Fibroblast of skin of scalp (primary cell): ENCODE measurements at regions not wholly inside any gene's neighbourhood (a gene's known extent, or its start where the extent isn't known, plus 50 kb on each side); places are given as distances from the start of the nearest gene placed in this dataset.
A peak's percentile ranks its signal among the peaks of the same experiment; 100 is the strongest.

Experiments used
- DNase-seq: peaks from one replicate; pipeline ENCODE4 v3.0.0-alpha.2; 2013

DNA sequence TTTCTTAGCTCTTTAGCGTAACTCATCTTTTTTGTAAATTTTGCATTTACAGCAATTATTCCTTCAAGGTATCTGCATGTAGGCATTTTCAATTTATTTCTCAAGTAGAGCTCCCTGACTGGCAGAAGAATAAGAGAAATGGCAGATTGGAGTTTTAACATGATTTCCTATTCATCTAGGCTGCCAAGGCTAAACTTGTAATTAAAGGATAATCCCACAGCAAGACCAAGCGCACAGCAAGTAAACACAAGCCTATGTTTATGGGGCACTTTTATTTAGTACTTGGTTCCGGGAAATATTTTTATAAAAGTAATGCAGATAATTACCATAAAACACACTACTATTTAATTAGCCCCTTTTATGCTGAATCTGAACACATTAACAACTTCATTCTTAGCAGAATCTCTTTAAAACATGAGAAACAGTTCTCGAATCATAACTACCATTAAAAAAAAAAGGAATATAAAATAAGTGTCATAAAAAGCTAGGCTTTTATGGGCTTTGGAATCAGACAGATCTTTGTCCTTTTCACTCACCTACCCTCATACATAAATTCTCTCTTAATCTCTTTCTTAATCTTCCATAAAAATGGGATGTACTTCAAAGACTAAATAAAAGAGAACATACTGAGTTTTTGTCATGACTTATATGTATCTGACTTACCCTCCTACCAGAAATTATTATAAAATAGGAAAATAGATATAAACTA lies 961.6 kb upstream of the MIR17HG start:
- DNase-seq = no peak

DNA sequence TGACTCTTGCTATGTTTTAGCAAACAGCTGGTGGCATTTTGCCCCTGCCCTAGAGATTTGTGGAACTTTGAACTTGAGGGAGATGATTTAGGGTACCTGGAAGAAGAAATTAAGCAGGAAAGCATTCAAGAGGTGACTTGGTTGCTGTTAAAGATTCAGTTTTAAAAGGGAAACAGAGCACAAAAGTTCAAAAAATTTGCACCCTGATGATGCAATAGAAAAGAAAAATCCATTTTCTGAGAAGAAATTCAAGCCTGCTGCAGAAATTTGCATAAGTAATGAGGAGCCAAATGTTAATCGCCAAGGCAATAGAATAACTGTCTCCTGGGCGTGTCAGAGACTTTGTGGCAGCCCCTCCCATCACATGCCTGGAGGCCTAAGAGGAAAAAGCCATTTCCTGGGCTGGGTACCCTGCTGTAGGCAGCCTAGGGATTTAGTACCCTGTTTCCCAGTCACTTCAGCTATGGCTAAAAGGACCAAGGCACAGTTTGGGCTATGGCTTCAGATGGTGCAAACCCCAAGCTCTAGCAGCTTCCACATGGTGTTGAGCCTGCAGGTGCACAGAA lies 958.5 kb upstream of the MIR17HG start:
- no peak for DNase-seq

DNA sequence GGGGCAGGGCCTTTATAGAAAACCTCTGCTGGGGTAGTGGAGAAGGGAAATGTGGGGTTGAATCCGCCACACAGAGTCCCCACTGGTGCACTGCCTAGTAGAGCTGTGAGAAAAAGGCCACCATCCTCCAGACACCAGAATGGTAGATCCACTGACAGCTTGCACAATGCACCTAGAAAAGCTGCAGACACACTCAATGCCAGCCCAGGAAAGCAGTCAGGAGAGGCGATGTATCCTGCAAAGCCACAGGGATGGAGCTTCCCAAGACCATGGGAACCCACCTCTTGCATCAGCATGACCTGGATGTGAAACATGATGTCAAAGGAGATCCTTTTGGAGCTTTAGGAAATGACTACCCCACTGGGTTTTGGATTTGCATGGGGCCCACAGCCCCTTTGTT lies 958.0 kb upstream of the MIR17HG start:
- no peak for DNase-seq

DNA sequence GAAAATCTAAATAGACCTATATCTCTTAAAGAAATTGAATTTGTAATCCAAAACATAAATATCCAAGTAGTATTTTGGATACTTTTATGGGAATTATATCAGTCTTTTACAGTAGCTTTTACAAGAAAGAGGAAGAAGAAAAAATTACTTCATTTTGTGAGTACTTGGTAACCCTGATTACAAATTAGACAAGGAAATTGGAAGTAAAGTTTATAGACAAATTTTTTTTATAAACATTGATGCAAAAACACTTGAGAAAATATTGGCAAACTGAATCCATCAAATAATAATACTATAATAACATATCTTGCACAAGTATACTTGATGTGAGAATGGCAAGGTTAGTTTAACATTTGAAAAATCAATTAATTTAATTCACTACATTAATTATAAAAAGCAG lies 954.1 kb upstream of the MIR17HG start:
- no peak for DNase-seq

- no peak for DNase-seq
These were observed 952.1 kb upstream of the MIR17HG start for GRCh38 chr13:90395348-90395747.

- no peak for DNase-seq
These were observed 951.6 kb upstream of the MIR17HG start for GRCh38 chr13:90395846-90396245.

DNA sequence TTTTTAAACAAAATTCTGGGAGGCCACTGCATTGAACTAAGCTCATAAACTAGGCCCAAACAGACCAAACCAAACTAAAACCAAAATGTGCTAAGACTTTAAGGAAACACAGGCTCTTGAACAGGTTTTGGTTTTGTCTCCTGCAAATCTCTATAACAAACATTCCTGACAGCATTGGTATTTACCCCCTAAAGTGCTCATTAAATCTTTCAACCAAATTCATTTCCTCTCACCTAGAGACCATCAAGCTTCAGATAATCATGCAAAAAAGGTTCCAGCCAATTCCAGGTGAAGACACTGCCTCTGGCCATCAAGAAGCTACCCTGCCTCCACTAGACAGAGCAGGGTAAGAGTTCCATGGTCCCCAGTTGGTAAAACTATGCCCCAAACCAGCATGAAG lies 951.2 kb upstream of the MIR17HG start:
- no peak for DNase-seq

DNA sequence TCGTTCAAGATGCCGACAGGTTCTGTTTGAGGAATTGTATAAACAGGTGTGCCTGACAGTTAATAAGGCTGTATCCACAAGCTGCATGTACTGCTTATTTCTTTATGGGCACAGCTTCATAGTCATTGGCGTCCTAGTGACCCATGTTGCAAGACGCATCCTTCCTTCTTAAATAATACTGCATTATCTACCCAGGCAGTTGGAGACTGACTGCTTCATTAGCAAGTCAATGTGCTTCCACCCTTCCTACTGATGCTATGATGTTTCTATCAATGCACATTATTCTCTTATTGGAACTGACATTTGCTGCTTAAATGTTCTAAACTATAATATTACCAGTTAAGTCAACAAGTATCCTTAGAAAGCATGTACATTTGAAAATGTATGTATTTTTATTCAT lies 950.0 kb upstream of the MIR17HG start:
- DNase-seq = no peak

DNA sequence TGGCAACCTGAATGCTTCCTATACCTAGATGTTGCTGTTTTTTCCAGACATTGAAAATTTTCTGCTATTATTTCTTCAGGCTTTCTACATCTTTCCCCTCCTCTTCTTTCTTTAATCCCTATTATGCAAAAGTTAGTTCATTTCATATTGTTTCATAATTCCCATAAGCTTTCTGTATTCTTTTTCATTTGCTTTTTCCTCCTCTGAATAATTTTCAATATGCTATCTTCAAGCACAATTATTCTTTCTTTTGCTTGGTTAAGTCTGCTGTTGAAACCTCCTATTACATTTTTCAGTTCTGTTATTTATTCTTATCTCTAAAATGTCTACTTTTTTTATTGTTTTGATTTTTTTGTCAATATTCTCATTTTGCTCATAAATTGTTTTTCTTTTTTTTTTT lies 947.1 kb upstream of the MIR17HG start:
- DNase-seq = no peak

DNA sequence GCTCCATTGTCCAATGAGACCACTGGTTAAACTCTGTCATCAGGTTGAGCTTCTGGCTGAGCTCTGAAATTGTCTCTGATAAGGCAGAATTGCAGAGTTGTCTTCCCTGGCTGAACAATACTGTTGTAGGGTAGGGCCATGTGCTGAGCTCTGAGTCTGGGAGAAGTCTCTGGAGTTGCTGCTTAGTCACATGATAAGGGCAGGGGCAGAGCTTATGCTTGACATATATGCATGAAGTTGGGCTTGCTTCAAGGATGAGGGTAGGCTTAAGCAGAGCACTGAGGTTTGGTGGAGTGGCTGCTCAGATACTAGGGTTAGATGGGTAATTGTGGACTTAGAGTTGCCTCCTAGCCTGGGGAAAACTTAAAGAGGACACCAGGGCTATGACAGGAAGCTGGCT lies 946.3 kb upstream of the MIR17HG start:
- no peak for DNase-seq

- no peak for DNase-seq
These were observed 945.4 kb upstream of the MIR17HG start for GRCh38 chr13:90402102-90402501.

DNA sequence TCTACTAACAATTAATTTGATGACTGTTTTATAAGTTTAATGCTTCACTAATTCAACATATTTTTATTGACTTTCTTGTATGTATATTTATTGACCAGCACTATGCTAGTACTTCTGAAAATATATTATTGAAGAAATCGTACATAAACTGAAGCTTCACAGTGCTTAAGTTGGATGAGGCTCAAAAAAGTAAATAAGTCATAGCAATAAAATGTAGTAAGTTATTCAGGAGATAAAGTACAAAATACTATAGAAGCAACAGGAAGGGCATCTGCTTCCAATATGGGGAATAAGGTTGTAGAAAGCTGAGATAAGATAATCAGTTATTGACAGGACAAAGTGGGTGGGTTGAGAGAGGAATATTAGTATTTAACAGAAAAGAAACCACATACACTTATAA lies 944.9 kb upstream of the MIR17HG start:
- no peak for DNase-seq

- no peak for DNase-seq
These were observed 944.0 kb upstream of the MIR17HG start for GRCh38 chr13:90403330-90404082.

GRCh38 chr13:90405301-90405700 lies 942.2 kb upstream of the MIR17HG start:
- no peak for DNase-seq

DNA sequence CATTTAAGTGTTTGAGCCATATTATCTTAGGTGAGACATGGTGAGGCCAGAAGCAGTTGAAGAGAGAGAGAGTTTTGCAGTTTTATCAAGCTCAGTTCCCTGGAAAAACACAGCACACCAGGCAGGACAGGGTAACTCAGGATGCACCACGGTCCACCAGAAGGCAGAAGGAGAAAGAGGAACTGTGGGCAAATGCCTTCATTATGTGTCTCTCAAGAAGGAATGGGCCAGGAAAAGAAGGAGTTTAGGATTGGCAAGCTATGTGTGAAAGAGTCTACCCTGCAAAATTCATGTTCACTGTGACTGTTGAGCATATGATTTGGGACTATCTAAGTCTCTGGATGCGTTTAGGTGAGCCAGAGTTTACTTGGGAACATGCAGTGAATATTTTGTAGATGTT lies 934.5 kb upstream of the MIR17HG start:
- DNase-seq = no peak

- no peak for DNase-seq
These were observed 933.9 kb upstream of the MIR17HG start for GRCh38 chr13:90413548-90413947.

GRCh38 chr13:90414691-90415596 lies 932.5 kb upstream of the MIR17HG start:
- peak; percentile 66 for DNase-seq

- DNase-seq = no peak
These were observed 931.6 kb upstream of the MIR17HG start for GRCh38 chr13:90415902-90416301.

GRCh38 chr13:90416519-90416918 lies 931.0 kb upstream of the MIR17HG start:
- DNase-seq = peak; percentile 39

DNA sequence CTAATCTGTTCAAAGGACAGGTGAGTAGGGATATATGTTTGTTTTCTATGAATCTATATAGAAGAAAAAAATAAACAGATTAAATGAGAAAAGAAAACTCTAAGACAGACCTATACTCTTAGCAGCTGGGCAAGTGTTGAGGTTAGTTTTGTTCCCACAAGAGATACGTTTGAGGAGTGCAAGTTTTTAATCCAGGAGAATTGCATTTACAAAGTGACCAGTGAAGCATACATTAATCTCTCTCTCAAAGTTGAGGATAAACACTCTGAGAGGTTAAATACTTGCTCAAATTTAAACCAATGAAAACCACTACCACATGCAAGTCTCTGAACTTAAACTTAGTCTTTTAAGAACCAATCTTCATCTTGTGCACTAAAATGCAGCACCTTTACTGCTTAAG lies 930.5 kb upstream of the MIR17HG start:
- DNase-seq = no peak

DNA sequence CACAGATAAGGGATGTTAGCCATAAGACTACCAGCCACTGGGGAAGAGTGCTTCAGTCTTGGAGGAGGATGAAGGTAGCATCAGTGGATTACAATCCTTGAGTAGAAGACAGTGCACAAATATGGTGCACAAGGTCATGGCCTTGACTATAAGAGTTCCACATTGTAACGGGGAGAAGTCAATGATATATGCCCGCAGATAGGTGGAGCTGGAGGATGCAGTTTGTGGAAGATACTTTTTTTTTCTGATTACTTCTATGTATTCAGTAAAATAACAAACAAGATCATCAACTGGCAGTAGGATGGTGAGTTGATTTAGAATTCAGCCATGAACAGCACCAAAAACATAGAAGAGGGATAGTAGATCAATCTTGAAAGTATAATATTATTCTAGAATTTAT lies 926.8 kb upstream of the MIR17HG start:
- DNase-seq = no peak

DNA sequence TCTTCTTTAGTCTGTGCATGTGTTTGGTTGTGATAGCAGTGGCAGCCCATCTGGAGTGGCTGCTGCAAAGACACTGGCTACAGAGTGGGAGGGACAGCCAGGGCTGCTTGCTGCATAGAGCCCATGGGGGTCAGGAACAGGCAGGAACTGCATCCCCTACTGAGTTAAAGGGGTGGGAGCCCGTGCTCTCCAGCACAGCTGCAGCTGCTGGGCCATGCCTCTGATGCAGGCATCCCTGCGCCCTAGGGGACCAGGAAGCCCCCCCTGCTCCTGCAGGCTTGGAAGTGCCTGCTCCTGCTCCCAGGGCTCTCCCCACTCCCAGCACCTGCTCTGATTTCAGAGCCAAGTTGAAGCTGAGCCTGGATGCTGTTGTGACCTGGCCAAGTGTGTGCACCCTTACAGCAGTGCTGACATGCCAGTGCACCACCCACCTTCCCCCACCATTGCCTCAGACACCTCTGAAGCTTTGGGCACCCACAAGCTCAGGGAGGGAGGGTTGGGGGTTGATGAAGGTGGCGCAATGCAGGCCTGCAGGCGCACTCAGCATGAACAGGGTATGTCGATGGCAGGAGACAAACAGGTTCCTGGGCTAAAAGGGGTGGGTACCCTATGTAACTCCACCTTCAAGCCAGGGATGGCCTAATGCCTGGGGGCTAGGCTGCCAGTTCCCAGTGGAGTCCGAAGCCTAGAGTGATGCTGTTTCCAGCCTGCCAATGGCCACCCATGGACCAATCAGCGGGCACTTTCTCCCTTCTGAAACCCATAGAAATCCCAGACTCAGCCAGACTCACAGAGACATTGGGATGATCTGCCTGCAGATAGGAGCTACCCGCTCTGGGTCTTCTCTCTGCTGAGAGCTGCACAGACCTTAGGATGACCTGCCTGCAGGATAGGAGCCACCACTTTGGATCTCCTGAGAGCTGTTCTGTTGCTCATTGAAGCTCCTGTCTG lies 919.9 kb upstream of the MIR17HG start:
- DNase-seq = no peak
